GM21723 (cell line): ENCODE measurements at regions not wholly inside any gene's neighbourhood (a gene's known extent, or its start where the extent isn't known, plus 50 kb on each side); places are given as distances from the start of the nearest gene placed in this dataset.

ENCODE experiments used
- ATAC-seq: cut with Tn5 transposase; IDR thresholded peaks from one replicate; pipeline ENCODE4 v1.9.1; 2021; ENCODE audit warnings: mild to moderate bottlenecking, moderate library complexity; ENCODE audit not compliant: unreplicated experiment

GRCh38 chr16:64829678-64830077 is 292.2 kb downstream of the CDH11 start:
- no peak for ATAC-seq

DNA sequence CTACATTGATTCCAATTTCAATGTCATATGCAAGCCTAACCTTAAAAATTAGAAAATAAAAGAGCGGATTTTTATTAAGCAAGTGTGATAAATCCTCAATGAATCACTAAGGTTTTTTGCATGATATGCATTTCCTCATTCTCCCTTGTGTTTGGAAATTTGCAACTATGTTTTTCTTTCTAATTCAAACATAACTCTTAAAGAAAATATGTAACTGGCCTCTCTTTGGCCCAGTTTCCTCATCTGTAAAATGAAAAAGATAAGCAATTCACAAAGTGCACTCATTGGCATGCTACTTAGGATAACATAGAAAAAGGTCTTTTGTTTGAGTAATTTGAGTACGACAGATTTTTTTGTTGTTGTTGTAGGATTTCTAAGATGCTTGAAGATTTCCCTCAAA is 295.5 kb downstream of the CDH11 start:
- ATAC-seq = no peak

DNA sequence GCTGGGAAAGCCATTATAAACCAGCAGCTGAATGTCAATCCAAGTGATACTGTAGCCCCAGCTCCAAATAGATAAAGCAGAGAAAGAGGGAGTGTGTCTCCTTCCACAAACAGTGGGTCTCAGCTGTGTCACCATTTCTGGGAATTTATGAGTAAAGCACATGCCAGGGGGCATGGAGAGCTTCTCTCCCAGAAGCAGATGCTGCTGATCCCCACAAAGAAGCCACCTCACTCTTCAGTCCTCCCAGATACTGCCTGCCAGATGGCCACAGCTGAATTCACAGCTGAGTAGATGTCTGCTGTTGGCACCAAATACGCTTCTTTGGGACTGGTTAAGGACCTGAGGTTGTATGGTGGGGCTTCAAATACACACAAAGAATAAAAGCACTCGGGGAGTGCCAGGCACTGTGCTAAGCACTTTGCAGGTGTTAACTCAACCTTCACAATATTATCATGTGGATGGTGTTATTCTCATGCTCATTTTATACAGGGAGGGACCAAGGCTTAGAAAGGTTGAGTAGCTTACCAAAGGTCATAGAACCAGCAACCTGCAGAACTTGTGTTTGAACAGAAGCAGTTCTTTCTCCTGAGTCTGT is 298.3 kb downstream of the CDH11 start:
- no peak for ATAC-seq

- ATAC-seq = no peak
These were observed 311.8 kb downstream of the CDH11 start for GRCh38 chr16:64809876-64810629.

DNA sequence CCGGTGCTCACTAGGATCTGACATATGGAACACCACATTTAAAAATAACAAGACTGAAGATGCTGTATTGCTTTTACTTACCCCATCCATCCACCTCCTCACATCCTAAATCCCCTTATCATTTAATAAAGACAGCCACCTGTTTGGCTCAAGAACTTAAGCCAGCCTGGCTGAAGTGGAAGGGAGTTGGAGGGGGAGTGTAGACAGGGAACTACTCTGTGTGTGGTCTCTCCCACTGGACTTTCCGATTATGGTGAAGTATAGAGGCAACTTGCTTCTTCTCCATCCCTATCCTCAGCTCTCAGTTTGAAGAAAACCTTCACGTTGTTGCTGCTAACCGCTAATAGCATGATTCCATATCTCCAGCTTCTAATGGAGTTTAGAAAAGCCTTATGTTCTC is 313.4 kb downstream of the CDH11 start:
- no peak for ATAC-seq

- ATAC-seq = no peak
These were observed 330.1 kb downstream of the CDH11 start for GRCh38 chr16:64791756-64792155.

DNA sequence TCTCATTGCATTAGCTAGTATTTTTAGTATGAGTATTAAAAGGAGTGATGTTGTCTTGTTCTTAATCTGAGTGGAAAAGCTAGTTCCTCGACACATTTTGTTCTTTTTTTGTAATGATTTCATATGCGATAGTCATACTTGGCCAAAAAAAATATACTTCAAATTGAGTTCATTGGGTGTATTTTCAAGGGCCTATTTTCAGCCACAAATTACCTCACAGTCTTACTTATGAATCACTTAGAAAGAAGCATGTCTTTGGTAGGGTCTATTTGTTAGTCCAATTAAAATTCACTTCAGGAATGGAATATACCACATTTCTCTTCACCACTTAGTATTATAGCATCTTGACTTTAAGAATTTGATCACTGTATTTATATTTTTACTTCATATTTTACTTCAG is 337.2 kb downstream of the CDH11 start:
- ATAC-seq = no peak

DNA sequence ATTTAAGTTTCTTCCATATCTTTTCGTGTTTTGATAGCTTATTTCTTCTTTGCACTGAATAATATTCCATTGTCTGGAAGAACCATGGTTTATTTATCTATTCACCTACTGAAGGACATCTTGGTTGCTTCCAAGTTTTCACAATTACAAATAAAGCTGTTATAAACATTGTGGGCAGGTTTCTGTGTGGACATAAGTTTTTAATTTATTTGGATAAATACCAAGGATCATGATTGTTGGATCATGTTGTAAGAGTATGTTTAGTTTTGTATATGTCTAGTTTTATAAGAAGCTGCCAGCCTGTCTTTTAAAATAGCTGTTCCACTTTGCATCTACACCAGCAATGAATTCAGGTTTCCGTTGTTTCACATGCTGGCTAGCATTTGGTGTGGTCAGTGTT is 339.4 kb downstream of the CDH11 start:
- no peak for ATAC-seq

- ATAC-seq = no peak
These were observed 341.4 kb downstream of the CDH11 start for GRCh38 chr16:64780445-64780844.

- no peak for ATAC-seq
These were observed 343.1 kb downstream of the CDH11 start for GRCh38 chr16:64778777-64779176.

DNA sequence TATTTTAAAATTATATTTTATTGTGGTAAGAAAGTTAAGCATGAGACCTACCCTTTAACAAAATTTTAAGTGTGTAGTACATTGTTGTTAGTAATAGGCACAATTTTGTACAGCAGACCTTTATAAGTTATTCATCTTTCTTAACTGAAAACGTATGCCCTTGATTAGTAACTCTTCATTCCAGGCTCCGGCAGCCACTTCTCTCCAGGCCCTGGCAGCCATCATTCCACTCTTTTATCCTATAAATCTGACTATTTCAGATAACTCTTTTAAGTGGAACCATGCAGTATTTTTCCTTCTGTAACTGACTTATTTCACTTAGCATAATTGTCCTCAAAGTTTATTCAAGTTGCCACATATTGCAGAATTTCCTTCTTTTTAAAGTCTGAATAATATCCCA is 348.2 kb downstream of the CDH11 start:
- ATAC-seq = no peak

GRCh38 chr16:64773184-64773583 is 348.7 kb downstream of the CDH11 start:
- ATAC-seq = no peak

- ATAC-seq = no peak
These were observed 350.6 kb downstream of the CDH11 start for GRCh38 chr16:64771273-64771672.

- ATAC-seq = no peak
These were observed 359.7 kb downstream of the CDH11 start for GRCh38 chr16:64762211-64762610.

GRCh38 chr16:64754279-64754678 is 367.6 kb downstream of the CDH11 start:
- ATAC-seq = no peak

DNA sequence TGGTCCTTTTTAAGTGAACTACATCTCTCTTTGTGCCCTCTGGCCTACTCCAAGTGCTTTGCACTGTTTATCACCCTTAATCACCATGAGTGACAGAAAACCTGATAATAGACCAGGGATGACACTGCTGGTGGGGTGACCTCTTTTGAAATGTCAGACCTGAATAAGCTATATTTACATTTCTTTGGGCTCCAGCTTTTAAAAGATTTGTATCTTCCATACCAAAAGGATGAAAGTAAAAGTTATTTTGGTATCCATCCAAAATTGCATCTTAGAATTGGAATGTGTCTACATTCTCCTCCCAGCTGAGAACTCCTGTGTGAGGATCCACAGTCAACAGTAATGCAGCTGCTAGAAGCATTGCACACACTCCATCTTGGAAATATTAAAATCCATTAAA is 370.0 kb downstream of the CDH11 start:
- ATAC-seq = no peak

- ATAC-seq = no peak
These were observed 372.5 kb downstream of the CDH11 start for GRCh38 chr16:64749346-64749745.

- ATAC-seq = no peak
These were observed 376.5 kb downstream of the CDH11 start for GRCh38 chr16:64745258-64745930.

- ATAC-seq = no peak
These were observed 379.2 kb downstream of the CDH11 start for GRCh38 chr16:64742455-64743223.

DNA sequence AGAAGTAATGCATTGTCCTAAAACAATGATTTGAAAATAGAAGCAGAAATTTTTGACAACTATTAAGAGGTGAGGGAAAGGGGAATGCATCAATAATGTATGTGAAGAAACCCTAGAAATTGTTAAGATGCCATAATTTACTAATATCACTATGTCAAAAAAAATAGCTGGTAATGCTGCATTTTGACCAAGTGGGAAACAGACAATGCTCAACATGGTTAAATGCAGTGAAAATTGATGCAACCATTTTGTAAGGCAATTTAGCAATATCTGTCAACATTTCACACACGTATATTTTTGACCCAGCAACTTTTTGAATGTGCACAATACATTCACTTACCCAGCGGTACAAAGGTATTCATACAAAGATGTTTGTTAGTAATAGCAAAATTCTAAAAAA is 381.6 kb downstream of the CDH11 start:
- no peak for ATAC-seq

DNA sequence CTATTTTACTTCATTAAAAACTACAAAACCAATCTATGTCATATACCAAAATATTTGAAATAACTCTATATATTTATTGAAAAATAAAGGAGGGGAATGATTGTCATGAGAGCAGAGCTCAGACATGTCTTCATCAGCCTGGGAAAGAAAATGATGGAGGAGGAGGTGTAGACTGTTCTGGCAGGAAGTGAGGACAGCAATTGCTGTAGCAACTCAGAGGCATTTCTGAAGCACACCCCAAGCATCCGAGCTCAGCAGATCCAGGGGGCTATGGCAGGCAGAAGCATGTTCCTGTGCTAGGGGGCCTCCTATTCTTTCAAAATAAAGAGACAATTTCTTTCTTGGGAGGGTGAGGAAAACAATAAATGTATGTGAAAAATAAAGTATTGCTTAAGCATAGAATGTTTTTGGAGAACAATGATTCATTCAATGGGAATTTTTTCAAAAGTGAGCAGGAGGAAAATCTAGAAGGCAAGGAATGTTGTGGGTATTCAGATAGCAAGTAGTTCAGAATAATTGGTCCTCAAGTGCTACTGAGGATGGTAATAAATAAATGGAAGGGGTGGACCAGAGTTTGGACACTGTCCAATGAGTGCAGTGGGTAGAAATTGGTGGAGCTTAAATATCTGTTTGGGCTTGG is 383.4 kb downstream of the CDH11 start:
- ATAC-seq = no peak
